ENCODE measurements at regions not wholly inside any gene's neighbourhood (a gene's known extent, or its start where the extent isn't known, plus 50 kb on each side); places are given as distances from the start of the nearest gene placed in this dataset.

DNA sequence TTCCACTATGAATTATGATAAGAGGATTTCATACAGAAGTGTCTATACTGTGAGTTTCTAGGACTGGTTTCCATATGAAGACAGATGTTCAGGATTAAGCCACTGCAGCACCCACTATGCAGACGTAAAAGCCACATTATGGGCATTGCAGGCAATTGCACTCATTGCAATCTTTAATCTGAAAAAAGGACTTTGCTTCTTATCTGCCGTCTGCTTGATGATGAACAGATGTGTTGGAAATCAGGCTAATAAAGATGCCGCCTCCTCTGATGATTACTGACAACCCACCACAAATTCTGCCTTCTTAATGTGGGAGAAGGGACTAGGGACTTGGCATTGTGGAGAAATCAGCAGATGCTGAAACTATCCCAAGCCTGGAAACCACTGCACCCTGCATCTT lies 276.9 kb downstream of the IRF8 start:
- Histone ChIP-seq H3K4me1 (ENCODE audit: control insufficient read depth, extremely low read depth, insufficient read depth, low read length) (no peaks in the 10 kb centered on the region), H3K4me2 (ENCODE audit: insufficient read depth, low read length) (no peak overlapping the region), H3K9ac (replicated peaks; ENCODE audit: extremely low read depth, insufficient read depth, low read length) (no peak overlapping the region), H3K27me3 (ENCODE audit: control insufficient read depth in 2 of 2, insufficient read depth in 2 of 2, low read length in 2 of 2) (peaks cover 0 to 2% of the 10 kb centered on the region in 2 experiments), H3K9me1 (replicated peaks; ENCODE audit: control insufficient read depth, extremely low read depth, insufficient read depth, low read length) (no peaks in the 10 kb centered on the region), H3K36me3 (ENCODE audit: control insufficient read depth in 2 of 2, extremely low read depth in 1 of 2, insufficient read depth in 2 of 2, low read length in 2 of 2) (no peaks in the 10 kb centered on the region), H4K20me1 (replicated peaks; ENCODE audit: control insufficient read depth, extremely low read depth, insufficient read depth, low read length) (no peaks in the 10 kb centered on the region), H3K79me2 (ENCODE audit: control insufficient read depth, insufficient read depth, low read length) (no peaks in the 10 kb centered on the region), H3K27ac (ENCODE audit: insufficient read depth, low read depth, low read length) (no peak overlapping the region), H3K9me3 (replicated peaks; ENCODE audit: control insufficient read depth, insufficient read depth, low read length) (no peaks in the 10 kb centered on the region), H2AFZ (ENCODE audit: low read depth, low read length) (no peak overlapping the region), H3K4me3 (replicated peaks in 1 of 3; ENCODE audit: insufficient read depth in 1 of 3, low read depth in 1 of 3, low read length in 3 of 3) (no peak overlapping the region)
- FAIRE-seq = no peak
- no peak for DNase-seq (ENCODE audit: low read depth, low spot score)
- TF ChIP-seq JUN (IDR thresholded peaks at IDR 0.05; ENCODE audit: borderline replicate concordance, insufficient read depth, insufficient read length, low read depth) (no peak), POLR2A (IDR thresholded peaks at IDR 0.05; ENCODE audit: low read depth, low read length) (no peak), EZH2 (IDR thresholded peaks at IDR 0.05; ENCODE audit: borderline replicate concordance, low read depth, low read length, severe bottlenecking) (no peak), POLR2AphosphoS5 (IDR thresholded peaks at IDR 0.05; ENCODE audit: insufficient read depth, low read depth, low read length) (no peak), GATA2 (IDR thresholded peaks at IDR 0.05; ENCODE audit: insufficient read depth, insufficient read length, low read depth, low read length) (no peak), MAX (IDR thresholded peaks at IDR 0.05; ENCODE audit: insufficient read depth, insufficient read length) (no peak), MYC (IDR thresholded peaks at IDR 0.05; ENCODE audit: low read depth, low read length) (no peak), FOS (IDR thresholded peaks at IDR 0.05; ENCODE audit: borderline replicate concordance, insufficient read depth, low read length) (no peak)
- TF ChIP-seq, protein P1, sequence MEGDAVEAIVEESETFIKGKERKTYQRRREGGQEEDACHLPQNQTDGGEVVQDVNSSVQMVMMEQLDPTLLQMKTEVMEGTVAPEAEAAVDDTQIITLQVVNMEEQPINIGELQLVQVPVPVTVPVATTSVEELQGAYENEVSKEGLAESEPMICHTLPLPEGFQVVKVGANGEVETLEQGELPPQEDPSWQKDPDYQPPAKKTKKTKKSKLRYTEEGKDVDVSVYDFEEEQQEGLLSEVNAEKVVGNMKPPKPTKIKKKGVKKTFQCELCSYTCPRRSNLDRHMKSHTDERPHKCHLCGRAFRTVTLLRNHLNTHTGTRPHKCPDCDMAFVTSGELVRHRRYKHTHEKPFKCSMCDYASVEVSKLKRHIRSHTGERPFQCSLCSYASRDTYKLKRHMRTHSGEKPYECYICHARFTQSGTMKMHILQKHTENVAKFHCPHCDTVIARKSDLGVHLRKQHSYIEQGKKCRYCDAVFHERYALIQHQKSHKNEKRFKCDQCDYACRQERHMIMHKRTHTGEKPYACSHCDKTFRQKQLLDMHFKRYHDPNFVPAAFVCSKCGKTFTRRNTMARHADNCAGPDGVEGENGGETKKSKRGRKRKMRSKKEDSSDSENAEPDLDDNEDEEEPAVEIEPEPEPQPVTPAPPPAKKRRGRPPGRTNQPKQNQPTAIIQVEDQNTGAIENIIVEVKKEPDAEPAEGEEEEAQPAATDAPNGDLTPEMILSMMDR (IDR thresholded peaks at IDR 0.05; ENCODE audit: extremely low read depth in 1 of 2, insufficient read depth in 1 of 2, low read depth in 1 of 2, low read length in 2 of 2) = no peak
- CTCF ChIA-PET = no interaction called here
- intact Hi-C loops (cut with micrococcal nuclease) (no loop called here), dilution Hi-C loops (cut with MboI; ENCODE audit: extremely low pct_ligation_motif_present, low sequenced_read_pairs) (no loop called here)
- POLR2A ChIA-PET = no interaction called here
- no TSS peak for BruUV-seq (replicated peaks)

Data from endothelial cell of umbilical vein (primary cell).